NCI-H82 treated with DMSO at 0.1 percent for 48 hours (cell line): ENCODE measurements at regions not wholly inside any gene's neighbourhood (a gene's known extent, or its start where the extent isn't known, plus 50 kb on each side); places are given as distances from the start of the nearest gene placed in this dataset.

Experiments used
- DNase-seq: peaks from one replicate; lab custom pipeline; 2025; ENCODE audit not compliant: unreplicated experiment; lab: John Stamatoyannopoulos, UW

DNA sequence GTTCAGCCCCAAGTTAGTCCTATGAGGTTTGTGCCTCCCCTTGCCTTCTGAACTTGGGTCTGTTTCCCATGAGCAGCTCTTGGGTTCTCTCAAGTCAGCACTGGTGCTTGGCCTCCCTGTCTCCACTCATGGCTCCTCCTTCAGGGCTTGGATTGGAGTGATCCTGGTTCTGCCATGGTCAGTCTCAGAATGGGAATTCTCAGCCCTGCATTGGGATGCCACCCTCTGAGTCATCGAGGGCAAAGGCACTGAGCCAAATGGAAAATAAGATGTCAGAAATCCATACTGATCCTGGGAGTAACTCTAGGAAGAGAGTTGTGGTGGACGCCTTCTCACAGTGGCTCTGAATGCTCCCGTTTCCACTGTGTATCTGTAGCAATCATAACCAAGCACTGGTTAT is 233.4 kb upstream of the HABP2 start:
- DNase-seq, result no peak

DNA sequence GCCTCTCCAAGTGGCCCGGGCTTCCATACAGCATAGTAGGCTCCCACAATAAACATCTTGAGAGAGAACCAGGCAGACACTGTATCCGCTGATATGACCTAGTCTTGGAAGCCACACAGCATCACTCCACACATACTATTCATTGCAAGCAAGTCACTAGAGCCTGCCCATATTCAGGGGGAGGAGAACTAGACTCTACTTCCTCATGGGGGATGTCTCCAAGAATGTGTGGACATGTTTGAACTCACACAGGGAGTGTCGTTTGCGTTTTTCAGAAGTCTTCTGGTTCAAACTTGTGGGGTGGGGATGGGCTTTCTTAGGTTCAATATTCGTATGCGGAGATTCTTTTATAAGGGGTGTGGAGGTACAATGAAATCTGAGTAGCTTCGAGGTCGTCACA is 232.6 kb upstream of the HABP2 start:
- DNase-seq, result no peak

DNA sequence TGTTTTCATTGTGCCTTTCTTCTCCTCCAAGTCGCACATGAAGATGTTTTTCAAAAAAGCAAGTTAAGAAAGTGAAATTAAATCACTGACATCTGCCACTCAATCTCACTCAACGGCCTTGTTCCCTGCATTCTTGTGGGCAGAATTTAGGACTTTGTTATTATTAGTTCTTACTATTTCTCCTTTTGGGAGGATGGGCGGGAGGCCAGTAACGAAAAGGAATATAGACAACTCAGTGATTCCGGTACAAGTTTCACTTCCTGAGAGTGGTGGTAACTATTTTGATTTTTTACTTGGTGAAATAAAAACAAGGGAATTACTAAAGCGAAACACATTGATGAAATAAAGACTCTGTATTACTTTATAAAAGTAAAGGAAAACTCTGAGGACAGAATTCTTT is 231.9 kb upstream of the HABP2 start:
- DNase-seq, result no peak

DNA sequence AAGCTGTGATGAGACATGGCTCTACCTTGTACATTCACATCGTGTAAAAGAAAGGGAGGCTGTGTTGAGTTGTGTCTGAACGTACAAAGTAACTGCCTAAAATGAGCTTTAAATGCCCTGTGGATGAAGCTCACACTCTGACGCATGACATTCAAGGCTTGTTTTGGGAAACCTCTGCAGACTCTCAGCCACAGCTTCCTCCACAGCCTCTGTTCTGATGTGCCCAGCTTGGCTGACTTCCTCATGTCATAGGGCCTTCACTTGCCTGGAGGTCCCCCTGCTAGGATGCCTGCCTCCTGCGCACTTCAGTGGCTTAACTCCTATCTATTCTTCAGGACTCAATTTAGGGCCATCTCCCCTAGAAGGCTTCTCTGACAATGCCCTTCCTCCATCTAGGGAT is 230.0 kb upstream of the HABP2 start:
- no peak for DNase-seq

DNA sequence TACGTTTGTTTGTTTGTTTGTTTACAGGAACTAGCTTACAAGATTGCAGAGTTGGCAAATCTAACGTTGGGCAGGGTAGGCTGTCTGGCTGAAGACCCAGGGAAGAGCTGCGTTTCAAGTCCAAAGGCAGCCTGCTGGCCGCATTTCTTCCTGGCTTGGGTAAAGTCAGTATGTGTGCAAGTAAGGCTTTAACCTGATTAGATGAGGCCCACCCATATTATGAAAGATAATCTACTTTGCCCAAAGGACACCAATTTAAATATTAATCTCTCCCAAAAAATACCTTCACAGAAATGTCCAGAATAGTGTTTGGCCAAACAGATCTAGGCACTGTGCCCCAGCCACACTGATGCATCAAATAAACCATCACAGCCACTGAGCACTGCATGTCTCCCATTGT is 228.9 kb upstream of the HABP2 start:
- DNase-seq, result no peak

DNA sequence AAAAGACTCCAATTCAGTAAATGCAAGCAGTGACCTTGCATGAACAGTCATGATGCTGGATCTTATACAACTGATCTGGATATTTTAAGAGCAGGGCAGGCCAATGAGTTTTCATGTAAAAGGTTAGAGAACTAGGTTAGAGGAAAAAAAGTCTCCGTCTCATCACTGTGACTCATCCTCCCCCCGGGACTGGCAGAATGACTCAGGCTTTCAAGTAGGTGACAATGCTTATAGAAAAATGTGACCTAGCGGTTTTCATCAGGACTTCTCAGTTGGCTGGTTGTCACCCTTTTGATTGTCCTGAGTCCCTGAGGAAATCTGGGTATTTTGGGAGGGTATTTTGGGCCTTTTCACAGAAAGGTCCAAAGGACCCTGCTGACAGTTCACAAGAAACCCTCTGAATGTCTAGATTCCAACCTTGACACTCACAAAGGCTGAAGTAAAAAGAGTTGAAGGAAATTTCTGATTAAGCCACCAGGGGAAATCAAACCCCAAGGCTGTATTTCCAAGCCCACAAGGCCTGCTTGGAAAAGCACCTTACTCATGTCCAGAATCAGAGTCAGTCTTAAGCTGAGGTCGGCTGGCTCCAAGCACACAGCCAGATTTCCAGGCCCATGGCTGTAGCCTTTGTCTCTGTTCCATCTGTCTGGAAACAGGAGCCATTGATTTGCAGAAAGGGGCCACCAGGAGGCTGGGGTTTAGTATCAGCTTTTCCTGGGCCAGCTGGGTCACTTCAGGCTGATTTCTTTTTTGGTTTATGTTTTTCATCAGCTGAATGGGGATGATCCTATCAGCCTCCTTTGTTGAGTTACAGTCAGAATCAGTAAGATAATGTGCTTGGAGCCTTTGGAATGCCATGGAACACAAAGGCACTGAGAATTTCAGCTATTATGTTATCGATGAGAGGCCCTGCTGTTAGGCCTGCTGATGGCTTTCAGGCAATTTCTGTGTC is 226.4 kb upstream of the HABP2 start:
- DNase-seq, result no peak

DNA sequence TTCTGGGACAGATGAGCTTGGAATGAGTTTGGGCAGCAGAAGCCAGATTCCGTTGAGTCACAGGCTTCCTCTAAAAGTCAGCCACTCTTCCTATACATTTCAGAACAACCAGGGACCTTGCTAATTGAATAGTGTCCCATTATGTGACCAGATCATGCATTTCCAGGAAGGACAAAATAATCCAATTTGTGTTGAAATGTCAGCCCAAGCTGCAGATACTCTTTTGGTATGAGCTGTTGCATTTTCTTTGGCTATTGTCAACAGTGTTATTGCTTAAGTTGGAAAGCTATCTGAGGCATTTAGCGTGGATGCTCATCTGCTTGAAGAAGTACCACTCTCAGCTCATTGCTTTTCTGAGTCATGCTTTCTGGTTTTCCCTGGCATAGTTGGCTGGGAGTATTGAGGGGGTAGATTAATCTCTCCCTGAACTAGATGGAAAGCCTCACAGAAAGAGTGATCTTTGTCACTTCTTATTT is 223.7 kb upstream of the HABP2 start:
- no peak for DNase-seq

DNA sequence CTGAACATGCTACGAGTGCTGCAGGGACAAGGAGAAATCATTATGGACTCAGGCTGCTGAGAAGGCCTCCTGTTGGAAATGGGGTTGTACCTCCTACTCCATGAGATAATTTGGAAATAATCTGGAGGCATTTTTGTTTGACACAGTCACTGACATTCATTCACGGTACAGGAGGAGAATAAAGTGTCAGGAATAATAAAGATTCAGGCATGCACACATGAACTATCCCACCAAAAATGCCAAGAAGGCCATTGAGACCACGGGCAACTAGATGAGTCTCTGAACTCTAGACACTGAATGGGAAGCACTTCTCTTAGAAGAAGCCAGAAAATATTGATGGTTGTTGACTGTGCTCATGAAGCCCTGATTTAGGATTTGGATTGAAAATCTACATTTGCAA is 220.9 kb upstream of the HABP2 start:
- no peak for DNase-seq

DNA sequence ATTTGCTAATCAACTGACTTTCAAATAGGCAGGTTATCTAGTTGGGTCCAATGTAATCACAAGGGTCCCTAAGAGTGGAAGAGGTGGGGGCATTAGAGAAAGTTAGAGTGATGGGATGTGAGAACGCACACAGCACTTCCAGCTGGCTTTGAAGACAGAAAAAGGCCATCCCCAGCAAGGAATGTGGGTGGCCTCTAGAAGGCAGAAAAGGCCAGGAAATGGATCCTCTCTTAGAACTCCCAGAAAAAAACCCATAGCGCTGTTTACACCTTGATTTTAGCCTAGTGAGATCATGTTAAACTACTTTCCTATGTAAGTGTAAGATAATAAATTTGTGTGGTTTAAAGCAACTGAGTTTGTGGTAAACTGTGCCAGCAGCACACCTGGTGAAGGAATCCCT is 219.5 kb upstream of the HABP2 start:
- no peak for DNase-seq

DNA sequence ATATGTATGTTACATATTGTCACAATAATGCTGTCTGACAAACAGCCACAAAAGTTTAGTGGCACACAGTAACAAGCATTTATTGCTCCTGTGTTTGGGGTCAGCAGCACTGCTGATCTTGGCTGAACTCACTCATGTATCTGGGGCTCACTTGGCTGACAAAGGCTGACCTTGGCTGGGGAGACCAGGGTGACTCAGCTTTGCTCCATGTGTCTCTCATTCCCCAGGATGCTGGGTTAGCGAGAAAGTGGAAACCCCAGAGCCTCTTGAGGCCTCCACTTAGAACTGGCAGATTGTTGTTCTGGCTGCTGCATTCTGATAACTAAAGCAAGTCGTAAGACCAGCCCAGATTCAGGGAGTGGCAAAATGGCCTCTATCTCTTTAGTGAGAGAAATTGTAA is 217.3 kb upstream of the HABP2 start:
- DNase-seq, result no peak

DNA sequence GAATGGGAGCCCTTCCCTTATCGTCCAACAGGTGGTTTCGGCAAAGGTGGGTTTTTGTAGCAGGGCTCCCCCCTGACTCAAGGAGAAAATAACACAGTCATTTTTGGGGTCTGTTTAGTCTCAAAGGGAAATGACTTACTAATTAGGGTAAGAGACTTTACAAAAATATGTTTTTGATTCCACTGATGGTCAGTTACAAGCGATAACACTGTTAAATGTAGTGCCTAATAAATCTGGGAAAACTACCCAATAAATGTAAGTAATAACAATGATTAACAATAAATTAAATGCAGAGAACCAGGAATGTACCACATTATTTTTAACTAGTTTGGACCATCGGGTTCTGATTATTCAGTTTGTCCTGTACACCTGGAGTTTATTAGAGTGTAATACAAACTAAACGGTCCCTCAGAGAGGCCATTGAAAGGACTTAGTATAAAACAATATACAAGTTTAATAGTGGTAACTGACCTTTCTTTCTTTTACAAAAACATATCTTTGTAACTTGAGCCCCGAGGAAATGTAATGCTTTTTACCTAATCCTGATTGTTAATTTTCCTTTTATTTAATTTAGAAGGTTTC is 216.2 kb upstream of the HABP2 start:
- DNase-seq, result no peak

DNA sequence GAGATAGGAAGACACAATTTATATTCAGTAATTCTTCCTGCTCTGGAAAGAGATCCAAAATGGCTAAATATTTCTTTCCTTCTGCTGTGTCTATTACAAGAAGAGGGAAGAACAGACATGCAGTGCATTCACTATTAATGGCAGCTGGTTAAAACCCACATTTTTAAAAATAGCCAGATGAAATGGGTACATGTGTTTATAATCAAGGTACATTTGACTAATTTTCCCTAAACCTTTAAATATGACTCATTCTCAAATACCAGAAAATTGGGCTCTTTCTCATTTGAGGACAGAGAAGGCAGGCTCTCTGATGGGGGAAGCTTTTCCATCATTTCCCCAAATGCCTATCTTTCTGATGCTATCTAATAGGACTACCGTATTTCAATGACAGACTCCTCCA is 215.7 kb upstream of the HABP2 start:
- DNase-seq, result no peak

DNA sequence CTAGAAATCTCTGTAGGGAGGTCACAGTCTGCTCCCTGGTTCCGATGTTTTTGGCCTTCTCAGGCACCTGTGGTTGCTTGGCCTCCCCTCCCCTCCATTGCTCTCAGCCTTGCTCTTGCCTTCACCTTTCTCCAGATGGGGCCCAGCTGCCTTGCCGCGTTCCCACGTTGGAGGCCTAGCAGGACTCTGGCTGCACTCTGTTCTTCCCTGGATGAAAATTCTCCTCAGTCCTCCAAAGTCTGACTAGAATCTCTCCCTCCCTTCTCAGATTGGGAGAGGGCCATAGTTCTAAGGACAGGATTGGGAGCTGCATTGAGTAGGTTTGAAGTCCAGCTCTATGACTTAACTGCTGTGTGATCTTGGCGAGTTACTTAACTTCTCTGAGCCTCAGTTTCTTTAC is 213.7 kb upstream of the HABP2 start:
- no peak for DNase-seq

DNA sequence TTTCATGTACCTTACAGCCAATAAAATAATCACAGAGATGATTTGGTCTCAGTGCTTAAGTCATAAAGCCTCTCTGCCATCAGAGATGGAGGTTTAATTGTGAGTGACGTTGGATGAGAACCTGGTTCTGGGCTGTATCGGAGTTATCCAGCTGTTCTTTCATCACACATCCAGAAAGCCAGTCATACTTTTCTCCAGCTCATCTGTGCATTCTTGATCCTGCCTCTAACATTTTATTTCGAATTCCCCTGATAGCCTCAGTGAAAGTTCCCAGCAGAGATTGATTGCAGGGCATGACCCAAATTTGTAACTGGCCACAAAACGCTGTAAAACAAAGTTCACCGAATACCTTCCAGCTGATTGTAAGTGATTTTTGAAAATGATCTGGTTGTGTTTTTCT is 212.6 kb upstream of the HABP2 start:
- no peak for DNase-seq

DNA sequence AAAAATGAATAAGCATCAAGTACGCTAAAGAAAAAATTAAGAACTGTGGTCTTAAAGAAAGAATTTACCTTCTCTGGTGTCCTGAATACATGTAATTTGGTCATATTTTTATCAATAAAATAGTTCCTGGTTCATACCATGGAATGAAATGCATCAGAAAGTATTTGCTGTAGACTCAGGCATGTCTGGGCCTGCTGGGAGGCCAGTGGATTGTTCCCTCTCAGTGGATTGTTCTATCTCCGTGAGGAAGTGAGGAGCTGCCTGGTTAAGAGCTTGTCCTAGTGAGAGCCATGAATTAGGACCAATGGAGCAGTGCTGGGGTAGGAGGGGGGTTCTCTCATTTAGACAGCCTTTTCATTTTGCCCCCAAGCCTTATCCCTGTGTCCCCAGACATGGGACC is 211.7 kb upstream of the HABP2 start:
- DNase-seq, result no peak

DNA sequence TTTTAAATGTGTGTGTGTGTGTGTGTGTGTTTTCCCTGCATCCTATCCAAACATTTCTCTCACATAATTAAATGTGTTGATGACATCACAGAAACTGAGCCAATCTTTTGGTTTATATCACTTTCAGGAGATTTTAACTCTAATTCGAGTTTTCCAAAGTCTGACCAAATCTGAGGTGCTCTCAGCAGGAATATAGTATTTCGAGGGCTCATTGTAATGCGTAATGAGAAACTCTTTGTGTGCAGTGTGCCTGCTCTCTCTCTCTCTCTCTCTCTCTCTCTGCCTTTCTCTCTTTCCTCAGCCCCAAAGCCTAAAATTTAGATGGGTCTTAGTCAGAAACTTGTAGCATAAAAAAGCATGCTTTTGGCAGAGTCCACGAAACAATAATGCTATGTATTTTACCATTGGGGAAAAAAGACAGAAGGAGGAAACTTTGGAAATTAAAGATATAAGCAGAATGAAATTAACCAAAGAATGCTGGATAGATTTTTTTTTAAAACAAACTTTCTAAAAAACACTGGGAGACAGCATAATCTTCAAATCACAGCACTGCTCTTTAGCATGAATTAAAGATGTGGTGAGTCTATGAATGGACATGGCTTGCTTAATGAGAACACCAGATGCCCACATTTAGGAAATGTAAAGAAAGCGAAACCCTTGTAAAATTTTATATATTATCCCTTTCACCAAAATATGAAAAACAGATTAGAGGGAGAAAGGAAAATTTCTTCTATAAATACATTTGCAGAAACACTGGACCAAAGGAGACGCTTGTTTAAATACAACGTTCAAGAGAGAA is 206.8 kb upstream of the HABP2 start:
- DNase-seq, result no peak

DNA sequence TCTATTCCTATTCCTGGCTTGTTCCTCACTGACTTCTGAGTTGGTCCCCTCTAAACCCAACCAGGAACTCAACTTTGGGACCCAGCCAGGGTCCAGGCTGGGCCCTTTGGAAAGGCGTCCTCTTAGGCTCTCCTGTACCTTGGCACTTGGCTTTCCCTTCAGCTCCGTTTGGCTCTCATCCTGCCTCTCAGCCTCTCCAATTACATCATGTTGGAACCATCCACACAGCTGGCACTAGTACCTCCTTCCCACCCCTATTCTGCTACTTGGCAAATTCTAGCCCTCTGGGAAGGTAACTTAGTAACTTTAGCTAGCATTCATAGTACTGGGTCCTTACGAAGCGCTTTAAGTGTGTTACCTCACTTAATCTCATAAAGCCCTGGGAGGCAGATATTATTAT is 205.3 kb upstream of the HABP2 start:
- no peak for DNase-seq

DNA sequence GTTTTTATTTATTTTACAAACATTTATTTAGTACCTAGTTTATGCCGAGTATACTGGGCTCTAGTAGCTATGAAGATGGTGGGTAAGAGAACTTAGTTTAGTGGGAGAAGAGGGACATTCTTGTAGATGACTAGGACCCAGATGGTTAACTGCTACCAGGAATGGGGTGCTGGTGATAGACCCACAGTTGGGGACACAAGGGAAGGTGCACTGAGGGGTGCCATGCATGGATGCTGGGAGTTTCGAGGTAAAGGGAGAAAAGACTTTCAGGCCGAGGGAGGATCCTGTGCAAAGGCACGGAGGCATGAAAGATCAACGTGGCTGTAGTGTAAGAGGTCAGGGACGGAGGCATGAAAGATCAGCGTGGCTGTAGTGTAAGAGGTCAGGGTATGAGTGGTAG is 204.2 kb upstream of the HABP2 start:
- DNase-seq, result no peak

DNA sequence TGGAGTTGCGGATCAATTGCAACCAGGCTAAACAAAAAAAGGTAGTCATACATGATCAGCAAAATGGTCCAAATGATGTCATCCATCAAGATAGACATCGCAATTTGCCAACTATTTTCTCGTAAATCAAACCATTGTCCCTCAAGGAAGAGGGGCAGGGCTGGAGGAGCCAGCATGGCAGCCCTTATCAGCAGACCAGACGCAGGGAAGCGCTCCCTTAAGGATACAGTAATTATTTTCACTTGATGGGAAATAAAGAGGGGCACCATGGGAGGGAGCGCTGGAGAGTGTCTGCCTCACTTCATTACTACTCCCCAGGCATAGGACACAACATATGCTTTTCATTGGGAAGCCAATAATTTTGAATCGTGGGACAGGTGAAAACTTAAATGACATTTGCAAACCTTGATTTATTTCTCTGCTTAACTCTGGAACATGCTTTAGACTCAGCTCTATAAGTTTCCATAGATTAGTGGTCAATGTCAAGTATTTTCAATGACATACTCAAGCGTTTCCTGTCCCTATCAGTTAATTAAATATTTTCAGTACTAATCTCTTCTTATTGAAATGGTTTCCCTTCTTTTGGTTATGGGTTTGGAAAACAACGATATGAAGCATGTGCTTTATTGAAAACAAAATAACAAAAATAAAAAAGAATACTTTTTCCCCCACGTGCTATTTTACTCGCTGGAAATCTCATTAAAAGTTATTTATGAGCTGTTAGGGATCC is 202.4 kb upstream of the HABP2 start:
- DNase-seq, result no peak

DNA sequence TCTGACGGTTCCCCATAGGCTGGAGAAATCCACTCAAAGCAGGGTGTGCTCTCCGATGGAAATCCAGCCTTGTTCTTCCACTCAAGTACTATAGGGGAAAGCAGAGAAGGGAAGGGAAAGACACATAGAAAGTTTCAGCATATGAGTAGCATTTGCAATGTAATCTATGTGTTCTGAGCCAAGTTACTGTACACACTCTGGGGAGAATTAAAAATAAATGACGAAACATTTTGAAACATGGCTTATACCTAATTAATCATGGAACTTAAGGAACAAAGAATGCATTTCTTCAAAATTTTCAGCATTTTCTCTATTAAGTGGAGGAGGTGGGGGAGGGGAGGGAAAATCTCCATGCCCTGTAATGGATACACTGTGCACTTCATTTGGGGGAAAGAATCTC is 198.1 kb upstream of the HABP2 start:
- DNase-seq, result no peak
